IPS DF 6.9 (cell line): ENCODE measurements at regions not wholly inside any gene's neighbourhood (a gene's known extent, or its start where the extent isn't known, plus 50 kb on each side); places are given as distances from the start of the nearest gene placed in this dataset.

Experiments used
- DNase-seq: peaks from one replicate; pipeline ENCODE4 v3.0.0-alpha.2; 2013; ENCODE audit warnings: low read depth, low spot score
- H3K27ac ChIP-seq: one replicate; pipeline ENCODE4 v1.5.1; 2013; ENCODE audit warnings: low read length, control low read depth
- H3K27me3 ChIP-seq: 2 replicates; pipeline ENCODE4 v1.6.1; 2013; ENCODE audit warnings: mild to moderate bottlenecking, low read length; ENCODE audit not compliant: control insufficient read depth, insufficient read depth
- H3K36me3 ChIP-seq: 2 replicates; pipeline ENCODE4 v1.6.1; 2013; ENCODE audit warnings: low read length; ENCODE audit not compliant: control insufficient read depth, insufficient read depth
- H3K4me1 ChIP-seq: 2 replicates; pipeline ENCODE4 v1.6.1; 2013; ENCODE audit warnings: low read length; ENCODE audit not compliant: control insufficient read depth, insufficient read depth
- H3K4me3 ChIP-seq: 2 replicates; pipeline ENCODE4 v1.5.1; 2013; ENCODE audit warnings: mild to moderate bottlenecking, low read length
- H3K9me3 ChIP-seq: 2 replicates; pipeline ENCODE4 v1.6.1; 2013; ENCODE audit warnings: low read length, inconsistent platforms; ENCODE audit not compliant: control insufficient read depth, insufficient read depth
- WGBS: extraction: QIAGEN DNeasy Blood & Tissue Kit; methylation state at CpG from one replicate; pipeline ENCODE4 v1.1.7; 2013; ENCODE audit warnings: mixed read lengths, missing lambda C conversion rate; ENCODE audit not compliant: insufficient read length, insufficient coverage; 5-methylcytosine and 5-hydroxymethylcytosine counted together

DNA sequence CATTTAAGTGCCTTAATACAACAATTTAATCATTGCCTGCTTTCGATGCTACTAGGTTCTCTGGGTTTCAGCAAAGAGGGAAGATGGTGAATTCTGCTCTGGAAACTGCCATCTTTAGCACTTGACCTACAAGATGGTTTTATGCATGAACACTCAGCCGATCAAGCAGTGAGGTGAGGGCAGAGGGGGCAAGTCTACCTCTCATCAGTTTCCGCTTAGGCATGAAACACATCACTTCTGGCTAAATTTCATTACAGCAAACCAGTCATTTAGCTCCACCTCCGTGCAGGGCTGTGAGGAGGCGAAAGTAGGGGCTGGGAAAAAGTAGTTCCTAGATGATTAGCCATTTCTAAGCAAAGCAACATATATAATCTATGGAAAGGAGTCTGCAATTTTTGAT lies 1018.0 kb downstream of the CDH18 start:
- WGBS: no CpG with 5 or more reads among the region's 5 CpGs
- no peak overlapping the region for H3K4me3 ChIP-seq
- H3K36me3 ChIP-seq: no peaks in the 10 kb centered on the region
- H3K9me3 ChIP-seq: no peaks in the 10 kb centered on the region
- no peak for DNase-seq
- no peaks in the 10 kb centered on the region; the same call in 1 of the 2 replicates for H3K4me1 ChIP-seq
- H3K27ac ChIP-seq: no peak overlapping the region
- no peaks in the 10 kb centered on the region for H3K27me3 ChIP-seq

DNA sequence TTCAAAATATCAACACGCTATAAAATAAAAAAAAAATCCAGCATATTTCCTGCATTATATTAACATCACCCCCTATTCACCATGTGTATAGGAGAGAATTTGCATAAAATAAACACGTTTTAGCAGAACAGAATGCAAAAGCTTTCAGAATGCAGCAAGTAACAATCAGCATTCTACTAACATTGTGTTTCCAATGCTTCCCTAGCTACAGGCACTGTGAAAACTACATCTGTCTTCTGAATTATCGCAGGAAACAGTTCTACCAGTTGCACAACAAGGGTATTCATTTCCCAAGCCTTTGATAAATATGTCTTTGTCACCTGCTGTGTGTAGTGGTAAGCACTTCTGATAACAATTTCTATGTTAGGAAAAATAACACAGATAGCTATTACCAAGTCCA lies 1015.8 kb downstream of the CDH18 start:
- WGBS: 100% methylated on average over 1 of the region's 3 CpGs
- Histone ChIP-seq H3K36me3 (no peaks in the 10 kb centered on the region), H3K9me3 (no peaks in the 10 kb centered on the region), H3K4me3 (no peak overlapping the region), H3K27ac (no peak overlapping the region), H3K27me3 (no peaks in the 10 kb centered on the region), H3K4me1 (no peaks in the 10 kb centered on the region; the same call in 1 of the 2 replicates)
- no peak for DNase-seq

DNA sequence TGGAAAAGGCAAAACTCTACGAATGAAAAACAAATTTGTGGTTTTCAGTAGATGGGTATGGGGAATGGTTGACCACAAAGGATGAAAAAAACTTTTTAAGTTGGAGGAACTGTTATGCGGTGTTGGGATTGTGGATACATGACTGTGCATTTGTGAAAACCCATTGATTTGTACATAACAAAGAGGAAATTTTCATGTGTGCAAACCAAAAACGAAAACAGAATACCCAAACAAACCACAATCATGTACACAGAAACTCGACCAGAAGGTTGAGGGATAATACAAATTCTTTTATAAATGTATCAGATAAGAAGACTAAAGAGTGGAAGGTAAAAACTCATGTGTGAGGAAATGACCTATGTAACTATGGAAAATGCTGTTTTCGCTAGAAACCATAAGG lies 1012.4 kb downstream of the CDH18 start:
- no peak overlapping the region for H3K27ac ChIP-seq
- H3K4me1 ChIP-seq: no peaks in the 10 kb centered on the region; the same call in 1 of the 2 replicates
- H3K36me3 ChIP-seq: no peaks in the 10 kb centered on the region
- DNase-seq: no peak
- no peaks in the 10 kb centered on the region for H3K9me3 ChIP-seq
- H3K27me3 ChIP-seq: no peaks in the 10 kb centered on the region
- whole genome bisulfite sequencing: no CpG with 5 or more reads among the region's 5 CpGs
- no peak overlapping the region for H3K4me3 ChIP-seq

DNA sequence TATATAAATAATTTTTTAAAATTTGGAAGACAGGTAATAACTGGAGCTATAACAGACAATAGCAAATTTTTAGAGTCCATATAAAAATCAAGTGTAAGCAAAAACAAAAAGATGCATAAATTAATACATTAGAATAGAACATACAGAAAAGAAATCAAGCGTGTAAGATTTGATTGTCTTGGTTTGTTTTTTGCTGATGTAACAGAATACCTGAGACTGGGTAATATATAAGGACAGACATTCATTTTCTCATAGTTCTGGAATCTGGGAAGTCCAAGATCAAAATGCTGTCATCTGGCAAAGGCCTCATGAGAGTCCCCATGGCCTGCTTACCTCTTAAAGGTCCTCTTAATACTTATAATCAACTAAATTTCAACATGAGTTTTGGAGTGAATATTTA lies 1010.1 kb downstream of the CDH18 start:
- no peaks in the 10 kb centered on the region for H3K36me3 ChIP-seq
- no CpG with 5 or more reads among the region's 1 CpG for WGBS
- no peak overlapping the region for H3K4me3 ChIP-seq
- no peaks in the 10 kb centered on the region for H3K4me1 ChIP-seq
- DNase-seq: no peak
- no peaks in the 10 kb centered on the region for H3K9me3 ChIP-seq
- no peaks in the 10 kb centered on the region for H3K27me3 ChIP-seq
- no peak overlapping the region for H3K27ac ChIP-seq

DNA sequence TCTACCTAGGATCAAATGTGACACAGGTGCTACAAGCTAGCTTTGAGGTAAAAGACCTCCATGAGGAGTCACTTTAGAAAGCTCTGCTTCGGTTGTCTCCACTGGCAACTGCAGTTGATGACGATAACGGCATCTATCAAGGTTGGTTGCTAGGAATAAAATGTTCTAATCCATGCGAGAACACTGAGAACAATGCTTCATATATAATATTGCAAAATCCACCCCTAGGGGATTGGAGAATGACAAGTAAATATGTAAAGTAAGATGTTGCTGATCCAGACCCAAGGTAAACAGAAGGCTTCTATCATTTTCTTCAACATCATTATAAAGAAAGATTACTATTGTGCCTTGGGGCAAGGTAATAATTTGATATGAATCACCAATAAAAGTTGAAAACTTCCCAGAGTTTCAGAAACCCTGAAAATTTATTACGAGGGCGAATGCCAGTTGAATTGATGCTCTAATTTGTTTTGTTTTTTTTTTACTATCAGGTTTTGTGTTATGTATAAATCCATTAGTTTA lies 1003.4 kb downstream of the CDH18 start:
- no peak for DNase-seq
- no CpG with 5 or more reads among the region's 6 CpGs for WGBS
- no peak overlapping the region for H3K27ac ChIP-seq
- H3K4me3 ChIP-seq: no peak overlapping the region
- no peaks in the 10 kb centered on the region for H3K9me3 ChIP-seq
- no peaks in the 10 kb centered on the region for H3K27me3 ChIP-seq
- no peaks in the 10 kb centered on the region for H3K4me1 ChIP-seq
- H3K36me3 ChIP-seq: no peaks in the 10 kb centered on the region

DNA sequence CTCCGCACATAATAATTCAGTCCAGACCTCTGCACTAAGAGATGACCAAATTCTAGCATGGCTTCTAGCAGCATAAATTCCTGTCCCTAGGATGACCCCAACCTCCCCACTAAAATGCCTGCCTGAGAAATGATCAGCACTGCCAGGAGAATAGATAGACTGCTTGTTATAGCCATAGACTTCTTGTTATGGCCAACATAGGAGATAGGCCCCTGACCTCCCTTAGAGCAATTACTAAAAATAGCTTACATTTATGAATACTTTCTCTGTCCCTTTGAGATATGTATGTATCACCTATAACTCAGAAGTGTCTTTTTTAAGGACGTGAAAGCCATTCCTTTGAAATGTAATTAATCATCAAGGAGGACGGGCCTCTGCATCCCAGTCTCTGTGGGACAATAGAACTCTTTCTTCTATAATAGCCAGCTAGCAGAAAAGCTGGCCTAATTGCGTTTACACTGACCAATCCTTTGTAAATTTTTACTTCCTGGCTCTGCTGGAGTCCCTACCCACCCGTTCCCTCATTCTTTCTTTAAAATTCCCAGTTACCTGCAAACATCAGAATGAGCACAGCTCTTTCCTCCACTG lies 1002.7 kb downstream of the CDH18 start:
- Histone ChIP-seq H3K4me1 (no peaks in the 10 kb centered on the region; the same call in 1 of the 2 replicates), H3K4me3 (no peak overlapping the region), H3K27me3 (no peaks in the 10 kb centered on the region), H3K36me3 (no peaks in the 10 kb centered on the region), H3K27ac (no peak overlapping the region), H3K9me3 (no peaks in the 10 kb centered on the region)
- WGBS: no CpG with 5 or more reads among the region's 5 CpGs
- no peak for DNase-seq

DNA sequence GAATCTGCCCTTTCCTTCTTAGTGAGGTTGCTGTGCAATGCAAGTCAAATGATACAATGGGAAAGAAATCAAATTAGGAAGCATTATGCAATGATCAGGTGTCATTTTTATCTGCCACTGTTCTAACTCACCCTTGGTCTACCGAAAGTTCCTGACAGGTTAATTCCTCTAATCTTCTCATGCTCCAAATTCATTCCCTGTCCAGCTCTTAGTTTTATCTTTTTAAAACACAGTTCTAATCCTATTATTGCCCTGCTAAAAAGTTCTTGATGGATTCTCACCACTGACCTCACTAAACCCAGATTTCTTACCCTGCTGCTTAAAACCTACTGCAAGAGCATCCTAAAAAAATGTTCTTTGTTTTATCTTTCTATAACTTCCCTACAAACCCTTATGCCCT lies 1000.9 kb downstream of the CDH18 start:
- H3K4me1 ChIP-seq: no peaks in the 10 kb centered on the region; the same call in 1 of the 2 replicates
- no peak overlapping the region for H3K27ac ChIP-seq
- WGBS: no CpG with 5 or more reads among the region's 1 CpG
- H3K9me3 ChIP-seq: no peaks in the 10 kb centered on the region
- H3K4me3 ChIP-seq: no peak overlapping the region
- no peaks in the 10 kb centered on the region for H3K36me3 ChIP-seq
- H3K27me3 ChIP-seq: no peaks in the 10 kb centered on the region
- no peak for DNase-seq

DNA sequence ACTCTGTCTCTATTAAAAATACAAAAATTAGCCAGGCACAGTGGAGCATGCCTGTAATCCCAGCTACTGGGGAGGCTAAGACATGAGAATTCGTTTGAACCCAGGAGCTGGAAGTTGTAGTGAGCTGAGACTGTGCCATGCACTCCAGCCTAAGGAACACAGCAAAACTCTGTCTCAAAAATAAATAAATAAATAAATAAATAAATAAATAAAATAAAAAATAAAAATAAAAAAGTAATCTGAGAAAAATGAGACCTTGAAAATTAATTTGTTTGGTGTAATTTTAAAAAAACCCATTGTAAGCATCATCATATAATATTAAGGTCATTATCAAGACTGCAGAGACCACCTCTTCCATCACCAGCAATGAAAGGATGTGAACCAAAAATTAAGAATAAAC lies 997.1 kb downstream of the CDH18 start:
- H3K27me3 ChIP-seq: no peaks in the 10 kb centered on the region
- H3K4me1 ChIP-seq: no peaks in the 10 kb centered on the region; the same call in 1 of the 2 replicates
- no peak overlapping the region for H3K4me3 ChIP-seq
- H3K27ac ChIP-seq: no peak overlapping the region
- no peaks in the 10 kb centered on the region for H3K36me3 ChIP-seq
- H3K9me3 ChIP-seq: no peaks in the 10 kb centered on the region
- DNase-seq: no peak
- WGBS: no CpG with 5 or more reads among the region's 1 CpG

DNA sequence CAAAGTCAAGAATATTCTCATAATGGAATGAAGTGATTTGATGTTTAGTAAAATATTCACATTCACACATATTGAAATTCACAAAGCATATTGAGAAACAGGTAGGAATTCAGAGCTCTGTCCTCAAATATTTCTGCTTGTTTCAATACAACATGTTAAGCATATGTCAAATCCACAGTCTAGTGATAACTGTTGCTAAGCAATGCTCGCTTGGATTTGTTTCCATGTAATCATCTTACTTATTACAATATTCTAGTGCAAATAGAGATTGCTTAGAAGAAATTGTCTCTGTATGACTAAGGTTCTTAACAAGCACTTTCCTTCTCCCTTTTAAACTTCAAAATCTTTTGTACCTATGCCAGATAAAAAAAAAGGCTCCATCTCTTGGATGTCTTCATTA lies 995.7 kb downstream of the CDH18 start:
- Histone ChIP-seq H3K36me3 (no peaks in the 10 kb centered on the region), H3K9me3 (no peaks in the 10 kb centered on the region), H3K4me1 (no peaks in the 10 kb centered on the region; the same call in 1 of the 2 replicates), H3K4me3 (no peak overlapping the region), H3K27ac (no peak overlapping the region), H3K27me3 (no peaks in the 10 kb centered on the region)
- no CpG with 5 or more reads among the region's 1 CpG for WGBS
- DNase-seq: no peak

DNA sequence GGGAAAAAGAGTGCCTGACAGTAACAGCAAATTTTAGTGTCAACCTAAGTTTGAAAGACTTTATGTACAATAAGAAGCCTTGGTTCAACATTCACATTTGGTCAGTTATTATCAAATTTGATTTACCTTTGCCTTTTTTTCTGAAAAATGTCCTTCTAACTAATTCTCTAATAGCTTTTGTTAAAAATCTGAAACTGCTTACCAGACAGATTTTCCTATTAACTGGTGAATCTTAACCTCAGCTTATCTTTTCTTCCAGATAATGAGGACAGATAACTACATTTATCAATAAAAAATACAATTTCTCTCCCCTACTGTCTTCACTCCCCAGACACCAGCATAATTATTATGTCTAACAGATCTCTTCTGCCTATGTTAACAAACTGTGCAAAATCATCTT lies 988.5 kb downstream of the CDH18 start:
- Histone ChIP-seq H3K9me3 (no peaks in the 10 kb centered on the region), H3K4me3 (no peak overlapping the region), H3K27me3 (no peaks in the 10 kb centered on the region), H3K36me3 (no peaks in the 10 kb centered on the region), H3K4me1 (no peaks in the 10 kb centered on the region), H3K27ac (no peak overlapping the region)
- no peak for DNase-seq

DNA sequence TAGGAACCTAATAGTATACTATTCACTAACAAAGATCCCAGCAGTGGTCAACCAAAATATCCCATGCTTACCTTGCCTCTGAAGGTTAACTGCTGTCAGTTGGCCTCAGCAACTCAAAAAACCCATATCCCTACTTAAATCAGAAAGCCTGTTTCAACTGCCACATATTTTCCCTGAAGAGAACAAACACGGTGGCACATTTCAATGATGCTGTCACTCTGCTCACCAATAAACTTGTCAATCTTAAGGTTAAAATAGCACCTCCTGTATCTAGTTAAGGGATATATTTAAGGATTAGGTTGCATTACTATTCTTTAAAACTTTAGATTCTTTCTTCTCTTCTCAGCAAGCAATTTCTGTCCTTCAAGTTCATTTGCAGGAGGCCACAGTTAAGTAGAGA lies 986.9 kb downstream of the CDH18 start:
- no peak for DNase-seq

More for the DNA sequence above, 986.9 kb downstream of the CDH18 start:
- Histone ChIP-seq H3K4me1 (no peaks in the 10 kb centered on the region), H3K27me3 (no peaks in the 10 kb centered on the region), H3K27ac (no peak overlapping the region), H3K9me3 (no peaks in the 10 kb centered on the region), H3K4me3 (no peak overlapping the region), H3K36me3 (no peaks in the 10 kb centered on the region)
- WGBS: no CpG with 5 or more reads among the region's 1 CpG
